ENCODE measurements at regions not wholly inside any gene's neighbourhood (a gene's known extent, or its start where the extent isn't known, plus 50 kb on each side); places are given as distances from the start of the nearest gene placed in this dataset.

GRCh38 chr9:93891050-93891449 is 64.1 kb downstream of the BARX1 start:
- no peak for TF ChIP-seq EZH2 (IDR thresholded peaks at IDR 0.05; ENCODE audit: low read depth)
- no peak for TF ChIP-seq CTCF (conservative IDR thresholded peaks at IDR 0.05)
